ENCODE measurements at regions not wholly inside any gene's neighbourhood (a gene's known extent, or its start where the extent isn't known, plus 50 kb on each side); places are given as distances from the start of the nearest gene placed in this dataset.
"Not testable (repeated sequence)": the region's sequence is repeated elsewhere in the genome, so short reads cannot be mapped to it uniquely, and the experiment has no call there.

- DNase-seq (no peak), ATAC-seq (peak in 1 of 2 donors; percentile 47)
- intact Hi-C loops (cut with DNase I): no loop called here
These were observed 99.5 kb downstream of the PRKAB2 start for GRCh38 chr1:147072482-147073432.

DNA sequence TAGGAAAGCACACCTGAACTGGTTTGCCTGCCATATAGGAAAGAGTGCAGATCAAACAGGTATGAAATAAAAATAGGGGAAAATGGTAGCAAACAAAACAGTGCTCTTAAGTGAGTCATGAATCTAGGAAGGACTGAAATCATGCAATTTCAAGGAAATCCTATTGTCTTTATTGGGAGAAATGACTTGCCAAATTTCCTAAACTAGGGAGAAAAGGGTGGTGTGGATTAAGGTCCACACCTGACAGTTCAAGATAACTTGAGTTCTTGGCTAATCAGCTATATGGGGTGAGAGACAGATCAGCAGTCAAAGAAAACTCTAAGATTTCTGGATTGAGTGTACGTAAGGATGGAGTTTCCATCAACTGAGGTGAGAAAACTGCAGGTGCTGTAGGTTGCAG lies 101.1 kb downstream of the PRKAB2 start:
- ATAC-seq (no peak), DNase-seq (no peak)
- intact Hi-C loops (cut with DNase I): no loop called here

- ATAC-seq: no peak
- intact Hi-C loops (cut with DNase I): no loop called here
- no peak for DNase-seq
These were observed 109.3 kb downstream of the PRKAB2 start for GRCh38 chr1:147062956-147063355.

GRCh38 chr1:147061880-147062279 lies 110.4 kb downstream of the PRKAB2 start:
- ATAC-seq; intact Hi-C loops (cut with DNase I); DNase-seq: not testable (repeated sequence)

DNA sequence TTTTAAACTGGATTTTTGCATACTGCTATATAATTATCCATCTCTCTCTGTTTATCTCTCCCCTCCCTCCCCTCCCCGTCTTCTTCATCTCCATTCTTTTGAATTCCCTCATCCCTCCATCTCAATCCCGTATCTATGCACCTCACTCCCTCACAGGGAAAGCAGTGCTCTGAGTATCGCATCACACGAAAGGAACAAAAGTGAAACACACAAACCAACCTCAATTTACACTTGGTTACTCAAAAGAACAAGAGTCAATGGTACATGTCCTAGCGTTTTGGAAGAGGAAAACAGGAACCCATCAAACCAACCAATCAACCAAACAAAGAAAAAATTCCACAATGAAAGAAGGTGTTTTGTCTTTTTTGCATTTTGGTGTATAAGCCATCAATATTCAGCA lies 115.1 kb downstream of the NBPF12 start:
- no peak for DNase-seq
- no peak for ATAC-seq
- intact Hi-C loops (cut with DNase I): no loop called here

GRCh38 chr1:147052677-147053076 lies 114.6 kb downstream of the NBPF12 start:
- ATAC-seq (no peak), DNase-seq (no peak)
- intact Hi-C loops (cut with DNase I): no loop called here

DNA sequence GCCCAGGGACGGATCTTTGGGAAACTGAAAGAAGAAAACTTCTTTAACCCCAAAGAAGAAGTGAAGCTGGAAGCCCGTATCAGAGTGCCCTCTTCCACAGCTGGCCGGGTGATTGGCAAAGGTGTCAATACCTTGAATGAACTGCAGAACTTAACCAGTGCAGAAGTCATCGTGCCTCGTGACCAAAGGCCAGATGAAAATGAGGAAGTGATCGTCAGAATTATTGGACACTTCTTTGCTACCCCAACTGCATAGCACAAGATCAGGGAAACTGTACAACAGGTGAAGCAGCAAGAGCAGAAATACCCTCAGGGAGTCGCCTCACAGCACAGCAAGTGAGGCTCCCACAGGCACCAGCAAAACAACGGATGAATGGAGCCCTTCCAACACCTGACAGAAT lies 114.0 kb downstream of the NBPF12 start:
- intact Hi-C loops (cut with DNase I): no loop called here
- DNase-seq: no peak
- no peak for ATAC-seq

GRCh38 chr1:147051136-147051535 lies 113.0 kb downstream of the NBPF12 start:
- ATAC-seq (no peak), DNase-seq (no peak)
- intact Hi-C loops (cut with DNase I): no loop called here

DNA sequence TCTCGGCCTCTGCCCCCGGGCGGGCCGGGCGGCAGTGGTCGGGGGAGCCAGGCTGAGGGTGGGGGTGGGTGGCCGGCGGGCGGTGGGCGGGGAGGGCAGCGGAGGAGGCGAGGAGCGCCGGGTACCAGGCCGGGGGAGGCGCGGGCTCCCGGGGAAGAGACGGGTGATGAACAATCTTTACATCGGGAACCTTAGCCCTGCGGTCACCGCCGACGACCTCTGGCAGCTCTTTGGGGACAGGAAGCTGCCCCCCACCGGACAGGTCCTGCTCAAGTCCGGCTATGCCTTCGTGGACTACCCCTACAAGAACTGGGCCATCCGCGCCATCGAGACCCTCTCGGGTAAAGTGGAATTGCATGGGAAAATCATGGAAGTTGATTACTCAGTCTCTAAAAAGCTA lies 112.5 kb downstream of the NBPF12 start:
- intact Hi-C loops (cut with DNase I): no loop called here
- ATAC-seq (no peak), DNase-seq (no peak)

DNA sequence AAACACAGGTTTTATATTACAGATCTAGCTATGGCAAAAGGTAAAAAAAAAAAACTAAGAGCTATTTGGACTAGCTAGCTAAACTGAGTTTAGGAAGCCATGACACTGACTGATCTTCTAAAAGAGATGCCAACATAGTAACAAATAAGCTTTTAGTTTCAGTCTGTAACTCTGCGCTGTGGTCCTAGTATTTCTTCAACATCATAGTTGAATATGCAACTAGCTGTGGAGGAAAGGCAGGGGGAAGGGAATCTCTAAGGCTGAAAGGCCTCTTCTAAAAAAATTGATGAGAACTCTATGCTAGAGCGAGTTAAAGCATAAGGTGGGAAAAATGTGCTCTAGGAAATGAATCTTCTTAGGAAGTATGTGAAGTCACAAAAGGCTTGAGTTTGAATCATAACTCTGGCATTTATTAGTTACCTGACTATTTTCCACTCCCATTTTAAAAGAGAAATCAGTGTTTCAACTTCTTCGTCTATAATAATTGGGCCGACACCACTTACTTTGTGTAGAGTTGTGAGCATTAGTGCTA lies 108.8 kb downstream of the NBPF12 start:
- ATAC-seq; intact Hi-C loops (cut with DNase I): not testable (repeated sequence)

DNA sequence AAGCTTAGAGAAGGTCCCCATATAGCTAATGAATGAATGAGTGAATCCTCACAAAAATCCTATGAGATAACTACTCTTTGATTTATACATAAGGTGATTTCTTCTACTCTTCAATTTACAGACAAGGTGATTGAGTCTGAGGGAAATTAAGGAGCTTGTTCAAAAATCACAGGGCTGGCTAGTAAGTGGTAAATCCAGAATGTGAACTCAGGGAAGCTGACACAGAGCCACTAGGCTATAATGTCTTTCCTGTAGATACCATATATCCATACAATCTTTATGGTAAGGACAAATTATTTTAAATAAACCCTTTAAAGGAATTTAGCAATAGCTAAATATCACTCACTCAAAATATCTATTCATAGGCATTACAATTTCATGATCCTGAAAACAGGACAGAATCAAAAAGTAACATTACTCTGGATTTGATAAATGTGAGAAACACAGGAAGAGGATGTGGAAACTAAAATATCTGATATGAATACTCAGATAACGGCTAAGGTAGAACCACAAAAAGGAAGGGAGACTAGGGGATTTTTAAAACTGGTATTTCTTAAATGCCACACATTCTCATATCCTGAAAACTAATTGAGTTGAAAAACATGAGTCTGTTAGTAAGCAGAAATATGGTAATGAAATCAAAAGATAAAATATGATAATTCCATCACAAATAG lies 108.2 kb downstream of the NBPF12 start:
- intact Hi-C loops (cut with DNase I): no loop called here
- ATAC-seq: no peak
- DNase-seq: no peak

More for the DNA sequence above, 108.8 kb downstream of the NBPF12 start:
- DNase-seq: not testable (repeated sequence)

Data from left cardiac atrium (tissue), 4 donors.